CD4-positive, alpha-beta T cell treated with Interleukin-10 for 1 hour (primary cell): ENCODE measurements at regions not wholly inside any gene's neighbourhood (a gene's known extent, or its start where the extent isn't known, plus 50 kb on each side); places are given as distances from the start of the nearest gene placed in this dataset.

Source experiments
- DNase-seq: peaks from one replicate; pipeline ENCODE4 v3.0.0-alpha.2; 2020

DNA sequence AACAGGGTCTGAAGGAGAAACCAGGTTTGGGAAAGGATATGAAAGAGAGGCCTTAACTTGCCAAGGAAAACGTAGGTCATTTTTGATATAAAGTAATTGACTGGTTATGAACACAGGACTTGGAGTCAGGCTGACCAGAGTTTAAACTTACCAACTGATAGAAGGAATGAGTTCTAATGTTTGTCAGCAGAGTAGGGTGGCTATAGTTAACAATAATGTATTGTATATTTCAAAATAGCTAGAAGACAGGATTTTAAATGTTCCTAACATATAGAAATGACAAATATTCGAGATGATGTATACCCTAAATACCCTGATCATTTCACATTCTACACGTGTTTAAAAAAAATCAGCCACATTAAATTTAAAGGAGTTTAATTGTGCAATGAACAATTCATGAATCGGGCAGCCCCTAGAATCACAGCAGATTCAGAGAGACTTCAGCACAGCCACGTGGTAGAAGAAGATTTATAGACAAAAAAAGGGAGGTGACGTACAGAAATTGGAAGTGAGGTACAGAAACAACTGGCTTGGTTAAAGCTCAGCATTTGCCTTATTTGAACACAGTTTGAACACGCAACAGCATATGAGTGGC lies 52.5 kb upstream of the PLEKHG7 start:
- DNase-seq = no peak

DNA sequence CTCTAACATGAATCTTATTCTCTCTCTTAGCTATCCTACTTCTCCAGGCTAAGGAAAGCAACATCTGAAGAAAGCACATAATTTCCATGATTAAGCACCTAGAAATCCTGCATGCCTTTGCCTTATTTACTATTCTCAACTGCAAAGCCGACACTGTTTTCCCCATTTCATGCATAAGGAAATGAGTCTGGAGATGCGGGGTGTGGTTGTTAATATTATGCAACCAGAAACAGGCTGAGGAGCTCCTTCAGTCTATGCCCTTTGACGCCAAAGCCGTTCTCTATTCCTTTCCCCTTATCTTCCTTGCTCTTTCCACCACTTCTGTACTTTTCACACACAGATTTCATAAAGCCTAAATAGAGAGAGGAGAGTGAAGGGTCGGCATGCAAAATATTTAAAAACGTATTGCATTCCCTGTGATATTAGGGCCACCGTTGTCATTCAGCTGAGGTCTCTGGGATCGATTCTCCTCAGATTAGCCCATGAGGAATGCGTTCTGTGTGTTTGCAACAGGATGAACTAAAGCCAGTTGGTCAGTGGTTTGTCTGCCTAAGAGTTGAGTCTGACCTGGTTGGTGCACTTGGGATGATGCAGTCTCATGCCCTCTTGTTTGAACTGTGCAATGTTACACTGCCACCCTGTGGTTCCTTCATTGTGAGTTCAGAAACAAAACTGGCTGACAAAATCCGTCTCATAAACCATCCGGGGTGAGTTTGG lies 53.1 kb upstream of the PLEKHG7 start:
- peak; percentile 77 for DNase-seq

DNA sequence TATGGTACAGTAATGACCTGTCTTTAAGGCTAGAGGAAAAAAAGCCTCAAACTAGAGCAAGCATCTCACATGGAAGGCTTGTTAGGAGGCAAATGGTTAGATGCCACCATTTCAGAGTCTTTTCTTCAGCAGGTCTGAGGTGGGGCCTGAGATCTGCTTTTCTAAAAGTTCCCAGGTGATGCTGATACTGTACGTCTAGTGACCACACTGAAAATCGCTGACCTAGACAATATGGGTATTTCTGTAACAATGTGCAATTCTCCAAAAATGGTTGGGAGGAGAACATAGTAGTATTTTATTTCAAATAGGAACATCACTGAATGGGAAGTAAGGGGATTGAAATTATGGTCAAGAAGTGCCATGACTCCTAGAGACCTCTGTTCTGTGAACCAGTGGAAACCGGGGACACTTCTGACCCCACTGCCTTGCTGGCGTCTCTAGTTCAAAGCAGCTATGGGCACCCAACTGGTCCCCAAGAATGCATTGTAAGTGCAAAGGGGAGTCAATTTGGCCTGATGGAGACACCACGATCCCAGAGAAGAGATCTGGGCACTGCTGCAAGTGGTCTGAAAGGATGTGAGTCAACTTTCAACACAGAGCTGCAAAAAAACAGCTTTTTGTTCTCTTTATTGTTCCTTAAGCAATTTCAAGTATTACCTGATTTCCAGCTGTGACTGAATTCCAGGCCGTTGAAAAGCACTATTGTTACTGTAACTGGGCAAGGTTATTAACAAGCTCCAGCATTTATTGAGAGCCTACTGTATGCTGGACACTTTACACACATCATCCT lies 54.4 kb upstream of the PLEKHG7 start:
- DNase-seq = no peak

DNA sequence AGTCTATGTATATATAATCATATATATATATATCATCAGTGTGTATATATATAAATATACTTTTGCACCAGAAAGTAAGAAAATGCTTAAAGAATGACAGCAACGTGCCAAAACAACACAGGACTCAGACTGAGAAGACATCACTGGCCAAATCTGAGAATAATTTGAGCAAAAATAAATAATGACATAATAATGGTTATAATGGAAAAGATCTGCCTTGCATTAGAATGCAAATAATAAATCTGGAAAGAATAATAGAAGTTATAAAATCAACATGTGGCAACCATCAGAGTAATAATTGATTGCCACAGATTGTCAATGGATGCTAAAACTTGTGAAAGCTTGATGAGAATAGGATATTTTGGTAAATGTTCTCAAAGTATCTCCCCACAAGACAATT lies 61.5 kb upstream of the PLEKHG7 start:
- DNase-seq = no peak

DNA sequence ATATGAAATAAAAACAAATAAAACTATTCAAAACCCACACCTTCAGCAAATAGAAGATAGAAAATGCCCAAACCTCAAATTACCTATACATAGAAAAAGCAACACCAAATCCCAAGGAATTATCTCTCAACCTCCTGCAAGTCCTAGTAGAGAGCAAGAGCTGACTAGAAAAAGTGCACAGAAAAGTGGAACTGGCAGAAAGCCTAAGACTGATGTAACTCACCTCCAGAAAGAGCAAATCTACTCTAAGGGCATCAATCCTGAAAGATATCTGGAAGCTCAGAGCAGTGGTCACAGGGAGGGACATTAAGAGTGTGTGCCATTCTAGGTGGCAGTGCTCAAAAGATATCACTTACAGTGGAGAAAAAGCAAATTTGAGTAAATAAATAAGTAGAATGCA lies 62.1 kb upstream of the PLEKHG7 start:
- DNase-seq = no peak

DNA sequence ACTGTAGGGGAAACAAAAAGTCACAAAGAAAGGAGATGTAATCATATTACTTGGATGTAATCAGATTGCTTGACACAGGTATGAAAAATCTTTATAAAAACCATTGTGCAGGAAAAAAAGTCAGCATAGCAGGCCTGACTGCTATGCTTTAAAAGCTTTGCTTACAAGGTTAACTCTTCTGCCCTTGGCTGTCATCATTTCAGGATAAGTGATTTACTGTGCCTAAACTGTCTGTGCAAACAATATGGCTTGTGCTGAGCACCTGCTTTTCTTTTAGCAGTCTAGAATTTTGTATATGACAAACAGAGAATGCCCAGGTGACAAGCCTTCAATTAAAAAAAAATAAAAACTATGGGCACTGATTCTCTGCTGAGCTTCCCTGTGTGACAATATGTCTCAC lies 63.8 kb upstream of the PLEKHG7 start:
- no peak for DNase-seq

DNA sequence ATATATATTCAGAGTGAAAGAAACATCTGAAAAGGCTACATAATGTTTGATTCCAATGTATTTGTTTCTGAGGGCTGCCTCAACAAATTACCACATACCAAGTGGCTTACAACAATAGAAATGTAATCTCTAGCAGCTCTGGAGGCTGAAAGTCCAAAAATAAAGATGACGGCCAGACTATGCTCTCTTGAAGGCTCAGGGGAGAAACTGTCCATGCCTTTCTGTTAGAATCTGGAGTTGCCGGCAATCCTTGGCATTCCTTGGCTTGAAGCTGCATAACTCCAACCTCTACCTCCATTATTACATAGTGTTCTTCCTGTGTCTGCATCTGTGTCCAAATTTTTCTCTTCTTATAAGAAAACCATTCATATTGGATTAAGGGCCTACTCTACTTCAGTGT lies 68.1 kb upstream of the PLEKHG7 start:
- DNase-seq = no peak

DNA sequence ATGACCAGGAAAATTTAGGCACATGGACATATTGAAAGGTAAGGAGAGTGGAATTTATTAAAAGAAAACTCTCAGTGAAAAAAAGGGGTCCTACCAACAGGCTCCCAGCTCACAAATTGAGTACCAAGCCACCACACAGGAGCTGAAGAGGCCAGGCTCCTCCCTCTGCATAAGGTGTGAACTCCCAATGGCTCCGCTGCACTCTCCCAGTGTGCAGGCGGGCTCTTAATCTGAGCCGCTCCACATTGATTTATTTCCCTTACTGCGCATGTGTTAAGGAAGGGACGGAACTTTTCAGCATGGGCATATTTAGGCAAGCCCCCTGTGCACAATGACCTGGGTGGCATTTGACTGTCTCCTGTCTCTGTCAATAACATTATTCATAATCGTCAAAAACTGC lies 68.6 kb upstream of the PLEKHG7 start:
- DNase-seq = no peak

DNA sequence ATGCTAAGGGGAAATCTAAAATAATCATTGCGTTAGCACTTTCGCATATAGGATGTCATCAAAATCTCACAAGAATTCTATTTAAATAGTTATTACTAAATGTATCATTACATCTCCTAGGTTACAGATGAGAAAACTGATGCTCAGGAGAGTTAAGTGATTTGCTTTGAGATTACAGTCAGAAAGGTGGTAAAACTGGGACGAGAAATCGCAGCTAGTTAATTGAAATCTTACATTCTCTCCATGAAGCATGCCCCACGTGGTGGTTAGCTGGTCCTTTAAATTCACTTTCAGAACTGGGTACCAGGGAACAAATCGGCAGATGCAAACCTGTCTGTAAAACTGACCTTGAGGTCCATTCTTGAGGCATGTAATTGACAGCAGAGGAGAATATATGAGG lies 71.8 kb upstream of the PLEKHG7 start:
- no peak for DNase-seq

DNA sequence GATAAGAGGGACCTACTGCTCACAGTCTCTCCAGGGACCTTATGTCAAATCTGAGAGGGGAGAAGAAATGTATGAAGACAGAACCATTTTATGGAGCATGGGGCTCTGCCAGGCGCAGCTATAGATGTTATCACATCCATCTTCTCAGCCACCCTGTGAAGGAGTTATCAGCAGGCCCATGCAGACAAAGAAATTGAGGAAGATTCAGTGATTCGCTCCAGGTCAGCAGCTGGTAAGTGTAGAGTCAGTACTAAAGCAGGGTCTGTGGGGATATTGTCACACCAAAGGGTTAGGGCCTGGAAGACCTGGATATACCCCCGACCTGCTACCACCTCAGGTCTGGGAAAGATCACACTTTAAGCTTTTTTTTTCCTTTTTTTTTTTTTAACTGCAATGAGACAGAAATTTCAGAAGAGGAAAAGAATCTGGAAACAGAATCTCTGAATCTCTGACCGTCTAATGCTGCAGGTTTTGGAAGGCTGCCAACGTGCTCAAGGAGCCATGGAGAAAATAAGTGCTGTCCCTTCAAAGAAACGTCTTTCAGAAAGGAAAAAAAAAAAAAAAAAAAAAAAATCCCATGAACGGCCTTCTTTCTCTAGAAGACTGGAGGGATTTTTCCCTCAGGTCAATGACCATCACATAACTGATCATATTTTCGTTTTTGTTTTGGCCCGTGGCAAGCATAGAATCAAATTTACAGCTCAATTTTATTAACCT lies 73.3 kb upstream of the PLEKHG7 start:
- DNase-seq = no peak

DNA sequence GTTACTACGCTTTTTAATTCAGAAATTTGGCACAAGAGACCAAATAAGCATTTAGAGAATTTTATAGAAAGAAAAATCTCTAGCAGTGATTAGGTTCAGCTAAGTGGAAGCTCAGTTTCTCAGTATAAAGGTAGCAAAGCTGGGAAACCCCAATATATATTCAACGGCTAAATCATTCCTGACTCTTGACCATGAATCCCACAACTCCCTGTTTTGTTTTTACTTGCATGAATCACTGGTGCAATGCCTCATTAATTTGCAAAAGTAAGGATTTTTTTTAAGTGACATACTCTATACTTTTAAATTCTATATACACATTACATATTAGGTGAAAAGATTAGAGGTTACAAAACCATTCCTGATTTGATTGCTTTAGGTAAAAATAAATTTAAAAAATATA lies 74.3 kb upstream of the PLEKHG7 start:
- no peak for DNase-seq

DNA sequence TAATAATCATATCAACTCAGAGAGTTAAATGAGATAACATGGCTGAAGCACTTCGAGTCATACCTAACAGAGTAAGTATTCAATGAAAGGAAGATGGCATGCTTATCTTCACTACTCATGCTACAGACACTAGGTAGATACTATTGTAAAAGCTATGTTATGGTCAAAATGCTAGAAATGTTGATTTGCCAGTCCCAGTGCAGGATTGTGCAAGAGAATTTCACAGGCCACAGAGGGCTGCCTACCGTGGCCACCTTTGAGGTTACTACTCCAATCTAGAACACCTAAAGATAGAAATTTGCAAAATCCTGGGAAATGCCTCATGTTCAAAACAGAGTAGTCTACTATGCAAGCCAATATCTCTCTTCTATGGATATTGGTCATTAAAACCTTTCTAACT lies 75.3 kb upstream of the PLEKHG7 start:
- DNase-seq = no peak

DNA sequence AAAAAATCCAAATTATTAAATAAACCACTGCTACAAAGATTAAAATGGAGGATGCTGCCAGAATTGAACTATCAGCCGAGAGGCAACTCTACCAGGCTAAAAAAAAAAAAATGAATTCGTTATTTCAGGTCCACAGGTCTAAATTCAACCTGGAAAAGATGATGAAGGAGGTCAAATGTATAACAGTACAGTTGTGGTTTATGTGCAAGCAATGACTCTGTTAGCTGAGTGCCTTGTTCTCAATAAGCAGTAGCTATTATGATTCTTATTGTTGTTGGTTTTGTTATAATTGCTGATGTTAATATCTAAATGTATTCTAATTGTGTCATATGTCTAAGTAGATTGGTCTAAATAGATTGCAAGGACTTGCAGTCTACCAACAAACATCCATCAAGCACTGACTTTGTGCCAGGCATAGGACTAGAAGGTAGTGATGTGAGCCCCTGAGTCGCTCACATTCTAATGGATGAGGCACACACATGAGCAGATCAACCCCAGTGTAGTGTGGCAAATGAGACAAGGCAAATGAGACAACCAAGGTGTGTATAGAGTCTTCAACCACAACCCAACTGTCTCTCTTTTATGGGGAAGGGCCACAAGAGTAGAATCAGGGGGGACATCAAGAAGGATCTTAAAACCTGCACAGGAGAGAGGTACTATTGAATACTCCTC lies 77.0 kb upstream of the PLEKHG7 start:
- DNase-seq = no peak

DNA sequence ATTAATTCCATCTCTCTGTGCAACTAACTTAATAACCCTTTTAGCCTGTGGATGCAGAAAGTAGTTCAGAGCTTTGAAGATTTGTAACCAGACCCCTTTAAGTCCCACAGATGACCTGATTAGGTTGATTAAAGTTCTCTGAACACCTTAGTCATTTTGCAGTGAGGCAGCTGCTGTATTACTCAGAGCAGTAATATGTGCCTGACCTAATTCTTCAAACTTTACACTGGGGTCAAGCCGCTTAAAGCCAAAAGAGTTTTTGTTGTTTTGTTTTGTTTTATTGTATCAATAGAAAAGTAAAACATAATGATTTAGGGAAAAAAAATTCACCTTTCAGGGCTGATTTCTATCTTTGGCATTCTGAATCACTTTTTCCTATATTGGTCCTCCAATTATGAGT lies 78.6 kb upstream of the PLEKHG7 start:
- no peak for DNase-seq

DNA sequence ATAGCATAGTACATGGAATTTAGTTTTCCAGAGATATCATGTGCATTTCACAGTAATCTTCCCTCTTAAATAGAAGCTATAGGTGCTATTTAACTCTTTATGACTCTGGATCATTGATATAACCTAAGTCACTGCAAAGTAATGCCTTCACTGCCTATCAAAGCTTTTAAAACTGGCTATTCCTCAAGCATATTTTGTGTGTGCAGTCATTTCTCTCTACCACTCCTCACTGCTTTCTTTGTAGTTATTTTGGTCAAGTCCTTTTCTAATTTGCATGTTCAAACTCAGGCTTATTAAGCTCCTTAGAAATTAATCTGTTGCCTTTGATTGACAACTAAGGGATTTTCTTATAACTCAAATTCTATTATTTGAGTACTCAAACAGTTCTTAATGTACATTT lies 79.4 kb upstream of the PLEKHG7 start:
- DNase-seq = no peak

DNA sequence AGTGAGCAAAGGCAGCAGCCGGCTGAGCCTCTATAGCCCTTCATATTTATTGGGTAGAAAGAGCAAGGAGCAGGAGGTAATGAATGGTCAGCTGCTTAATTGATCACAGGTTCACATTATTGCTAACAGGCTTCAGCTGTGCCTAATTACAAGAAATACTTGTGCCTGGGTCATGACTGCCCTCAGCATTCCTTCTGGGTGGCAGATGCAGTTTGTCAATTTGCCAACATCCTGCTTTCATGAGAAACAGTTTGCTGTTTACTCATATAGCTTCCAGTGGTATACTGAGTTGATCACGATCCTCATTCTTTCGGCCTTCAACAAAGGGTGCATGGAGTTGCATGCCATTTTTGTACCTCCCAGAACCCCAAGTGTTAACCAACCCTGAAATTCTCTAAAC lies 81.0 kb upstream of the PLEKHG7 start:
- DNase-seq = no peak

DNA sequence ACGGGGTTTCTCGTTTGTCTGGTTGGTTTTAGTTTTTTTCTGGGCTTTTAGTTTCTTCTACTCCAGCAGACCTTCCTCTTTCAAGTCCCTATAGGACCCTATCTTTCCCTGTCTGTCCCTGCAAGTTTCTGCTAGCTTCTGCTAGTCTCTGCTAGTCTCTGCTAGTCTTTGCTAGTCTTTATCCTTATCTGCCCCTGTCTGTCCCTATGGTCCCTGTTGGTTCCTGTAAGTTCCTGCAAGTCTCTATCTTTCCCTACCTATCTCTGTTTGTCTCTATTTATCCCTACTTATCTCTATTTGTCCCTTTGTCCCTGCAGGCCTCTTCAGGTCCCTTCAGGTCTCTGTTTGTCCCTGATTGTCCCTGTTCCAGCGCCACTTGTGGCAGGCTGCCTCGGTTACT lies 81.5 kb upstream of the PLEKHG7 start:
- no peak for DNase-seq

DNA sequence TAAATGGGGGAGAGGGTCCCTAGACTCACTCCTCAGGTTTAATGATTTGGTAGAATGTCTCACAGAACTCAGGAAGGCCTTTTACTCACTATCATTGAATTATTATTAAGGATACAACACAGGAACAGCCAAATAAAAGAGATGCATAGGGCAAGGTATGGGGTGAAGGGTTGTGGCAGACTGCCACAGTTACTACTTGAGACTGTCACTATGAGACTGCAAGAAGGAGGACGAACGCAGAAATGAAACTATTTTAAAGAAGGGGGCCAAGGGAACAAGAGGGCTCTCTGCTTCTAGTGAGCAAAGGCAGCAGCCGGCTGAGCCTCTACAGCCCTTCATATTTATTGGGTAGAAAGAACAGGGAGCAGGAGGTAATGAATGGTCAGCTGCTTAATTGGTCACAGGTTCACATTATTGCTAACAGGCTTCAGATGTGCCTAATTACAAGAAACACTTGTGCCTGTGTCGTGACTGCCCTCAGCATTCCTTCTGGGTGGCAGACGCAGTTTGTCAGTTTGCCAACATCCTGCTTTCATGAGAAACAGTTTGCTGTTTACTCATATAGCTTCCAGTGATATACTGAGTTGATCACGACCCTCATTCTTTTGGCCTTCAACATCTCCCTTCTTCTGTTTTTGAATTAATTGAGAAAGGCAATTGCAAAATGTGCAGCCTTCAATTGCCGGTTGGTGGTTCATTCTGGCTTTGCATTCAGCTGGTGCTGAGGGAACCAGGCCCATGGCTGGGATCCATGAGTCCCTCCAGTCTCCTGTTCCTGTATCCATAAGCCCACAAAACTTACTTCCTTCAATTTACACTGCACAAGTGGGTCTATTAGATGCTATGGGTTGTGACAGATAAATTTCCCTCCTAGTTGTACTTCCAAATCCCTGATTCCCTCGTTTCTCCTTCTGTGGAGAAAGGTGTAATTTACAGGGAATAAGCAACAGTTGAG lies 82.8 kb upstream of the PLEKHG7 start:
- no peak for DNase-seq

DNA sequence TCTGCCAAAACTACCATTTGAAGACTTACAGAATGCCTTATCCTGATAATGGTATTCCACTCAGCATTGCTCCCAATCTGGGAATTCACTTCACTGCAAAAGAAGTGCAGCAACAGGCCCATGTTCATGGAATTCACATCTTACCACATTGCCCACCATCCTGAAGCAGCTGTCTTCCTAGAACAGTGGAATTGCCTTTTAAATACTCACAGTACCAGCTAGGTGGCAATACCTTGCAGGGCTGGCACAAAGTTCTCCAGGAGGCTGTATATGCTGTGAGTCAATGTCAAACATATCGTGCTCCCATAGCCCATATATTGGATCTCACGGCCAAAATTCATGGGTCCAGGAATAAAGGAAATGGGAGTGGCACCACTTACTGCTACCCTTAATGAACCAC lies 83.8 kb upstream of the PLEKHG7 start:
- DNase-seq = no peak

DNA sequence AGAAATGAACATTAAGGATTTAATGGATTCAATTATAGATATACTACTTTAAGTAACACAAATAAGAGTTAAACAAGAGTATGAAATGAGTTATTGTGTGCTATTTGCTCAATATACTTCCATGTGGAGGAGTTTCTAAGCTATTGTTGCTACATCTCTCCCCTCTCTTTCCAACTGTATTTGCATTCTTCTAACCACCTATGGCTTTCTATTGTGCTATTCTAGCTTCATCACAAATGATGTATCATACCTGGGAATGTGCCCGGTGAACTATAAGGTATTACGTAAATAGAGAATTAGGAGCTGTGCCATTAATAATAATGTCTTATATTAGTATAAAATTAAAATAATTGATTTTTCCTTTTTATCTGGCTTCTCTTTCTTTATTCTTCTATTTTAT lies 87.1 kb upstream of the PLEKHG7 start:
- no peak for DNase-seq

DNA sequence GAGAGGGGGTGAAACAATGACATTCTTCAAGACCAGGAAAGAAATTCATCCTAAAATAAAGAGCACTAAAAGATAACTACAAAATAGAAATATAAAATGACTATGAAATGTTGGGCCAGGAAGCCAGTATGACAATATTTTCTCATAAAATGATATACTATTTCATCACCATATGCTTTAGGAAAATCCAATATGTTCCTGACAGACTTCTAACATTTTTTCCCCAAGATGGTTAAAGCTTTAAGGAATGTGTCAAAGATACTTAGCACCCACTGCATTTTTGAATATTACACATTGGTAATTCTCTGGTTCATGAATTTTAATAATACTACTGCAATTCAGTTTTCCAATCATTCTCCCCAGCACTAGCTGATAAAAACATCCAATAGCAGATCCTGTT lies 87.7 kb upstream of the PLEKHG7 start:
- no peak for DNase-seq

DNA sequence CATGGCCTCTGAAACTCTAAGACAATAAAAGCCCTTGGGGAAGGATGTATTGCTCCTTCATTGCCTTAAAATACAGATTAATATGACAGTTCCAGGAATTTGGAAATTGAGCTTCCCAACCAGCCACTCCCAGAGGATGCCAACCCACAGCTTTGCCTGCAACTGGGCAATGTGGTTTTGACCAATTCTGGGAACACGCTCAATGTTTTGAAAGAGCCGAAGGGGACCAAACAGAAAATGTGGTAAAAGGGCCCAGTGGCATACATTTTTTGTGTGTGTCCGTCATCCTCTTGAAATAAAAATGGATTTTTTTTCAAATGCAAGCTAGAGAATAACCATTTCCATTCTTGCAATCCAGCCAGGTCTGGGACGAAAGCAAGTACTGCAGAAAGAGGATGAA lies 88.3 kb upstream of the PLEKHG7 start:
- no peak for DNase-seq
